OCI-LY7 (cell line): ENCODE measurements at regions not wholly inside any gene's neighbourhood (a gene's known extent, or its start where the extent isn't known, plus 50 kb on each side); places are given as distances from the start of the nearest gene placed in this dataset.
A peak's percentile ranks its signal among the peaks of the same experiment; 100 is the strongest.

ENCODE experiments used
- BruUV-seq: library from RNA; stranded (reverse); fragments of 400-500 nt; replicated peaks from 2 replicates; lab custom pipeline; 2021; lab: Mats Ljungman, UMichigan
- CTCF ChIA-PET: fragments of 300-600 bp; sonication (Branson Sonifier 250); formaldehyde crosslinking; loops from one replicate; lab custom pipeline; 2022; ENCODE audit warnings: antibody characterized with exemption; ENCODE audit not compliant: unreplicated experiment; lab: Charles Lee
- POLR2A ChIA-PET: fragments of 300-600 bp; sonication (Branson Sonifier 250); formaldehyde crosslinking; loops from one replicate; lab custom pipeline; 2022; ENCODE audit warnings: antibody characterized with exemption; lab: Charles Lee
- DNase-seq: peaks from one replicate; pipeline ENCODE4 v3.0.0-alpha.2; 2015; ENCODE audit warnings: low spot score
- H2AFZ ChIP-seq: fragments of 200-600 bp; sonication (generic), shearing (Covaris generic); 2 replicates; pipeline ENCODE4 v1.6.1; 2014; ENCODE audit warnings: mild to moderate bottlenecking, antibody characterized with exemption, low read length, moderate library complexity
- H3K27ac ChIP-seq: fragments of 200-600 bp; sonication (generic); 2 replicates; pipeline ENCODE4 v1.5.1; 2014; ENCODE audit warnings: mixed run types, low read depth, mild to moderate bottlenecking, moderate library complexity, low read length, inconsistent platforms; ENCODE audit not compliant: poor library complexity, severe bottlenecking
- H3K36me3 ChIP-seq: fragments of 200-600 bp; sonication (generic); 2 replicates; pipeline ENCODE4 v1.6.1; 2014; ENCODE audit warnings: mild to moderate bottlenecking, antibody characterized with exemption, low read length, moderate library complexity, mixed read lengths; ENCODE audit not compliant: insufficient read depth
- H3K4me1 ChIP-seq: fragments of 200-600 bp; sonication (generic); 2 replicates; pipeline ENCODE4 v1.5.1; 2014; ENCODE audit warnings: mild to moderate bottlenecking, low read length; ENCODE audit not compliant: insufficient read depth, poor library complexity, severe bottlenecking
- H3K4me2 ChIP-seq: fragments of 200-600 bp; sonication (generic); 2 replicates; pipeline ENCODE4 v1.6.1; 2014; ENCODE audit warnings: mild to moderate bottlenecking, low read length
- H3K4me3 ChIP-seq: fragments of 200-600 bp; sonication (generic); 2 replicates; pipeline ENCODE4 v1.5.1; 2014; ENCODE audit warnings: mild to moderate bottlenecking, low read depth, low read length; ENCODE audit not compliant: poor library complexity, severe bottlenecking
- H3K79me2 ChIP-seq: fragments of 200-600 bp; sonication (generic); 2 replicates; pipeline ENCODE4 v1.6.1; 2016; ENCODE audit warnings: low read depth, mild to moderate bottlenecking, low read length, moderate library complexity, mixed read lengths; ENCODE audit not compliant: insufficient read depth
- H3K9me2 ChIP-seq: fragments of 200-600 bp; sonication (generic); 2 replicates; pipeline ENCODE4 v1.6.1; 2016; ENCODE audit warnings: mild to moderate bottlenecking, low read length, mixed read lengths; ENCODE audit not compliant: insufficient read depth
- H3K9me3 ChIP-seq: fragments of 200-600 bp; sonication (generic); 2 replicates; pipeline ENCODE4 v1.6.1; 2014; ENCODE audit warnings: mild to moderate bottlenecking, mixed run types, low read length, mixed read lengths
- H4K20me1 ChIP-seq: fragments of 200-600 bp; sonication (generic); 2 replicates; pipeline ENCODE4 v1.6.1; 2014; ENCODE audit warnings: mild to moderate bottlenecking, antibody characterized with exemption, low read length, moderate library complexity, mixed read lengths; ENCODE audit not compliant: insufficient read depth
- CTCF ChIP-seq: fragments of 200-600 bp; sonication (generic); conservative IDR thresholded peaks from 2 replicates; pipeline ENCODE4 v1.5.1; 2014; ENCODE audit warnings: mild to moderate bottlenecking, antibody characterized with exemption, low read length, moderate library complexity, mixed read lengths
- EZH2phosphoT487 ChIP-seq: fragments of 200-600 bp; sonication (generic); IDR thresholded peaks from 2 replicates; pipeline ENCODE4 v1.6.1; 2018; ENCODE audit warnings: low read depth, borderline replicate concordance, mild to moderate bottlenecking, mixed run types, antibody characterized with exemption, low read length, moderate library complexity, mixed read lengths
- intact Hi-C: fragments of 100-400 bp; cut with micrococcal nuclease; formaldehyde crosslinking; loops from one replicate; pipeline ENCODE4 v1.10.0; 2022; ENCODE audit not compliant: unreplicated experiment

GRCh38 chr18:2406544-2406943, 164.8 kb downstream of the METTL4 start:
- intact Hi-C loops: no loop called here
- H4K20me1 ChIP-seq: no peaks in the 10 kb centered on the region
- DNase-seq: no peak
- H3K4me1 ChIP-seq: no peaks in the 10 kb centered on the region
- H3K27ac ChIP-seq: no peak overlapping the region
- no peaks in the 10 kb centered on the region for H3K9me2 ChIP-seq
- POLR2A ChIA-PET: no interaction called here
- H3K4me2 ChIP-seq: no peak overlapping the region
- peak overlapping the region; percentile 23; the same call in 1 of the 2 replicates for H2AFZ ChIP-seq
- no peak for TF ChIP-seq CTCF
- TF ChIP-seq EZH2phosphoT487: no peak
- H3K4me3 ChIP-seq: no peak overlapping the region
- no peaks in the 10 kb centered on the region for H3K79me2 ChIP-seq
- no TSS peak for BruUV-seq
- peaks cover 5% of the 10 kb centered on the region; the same call in 1 of the 2 replicates for H3K9me3 ChIP-seq
- no peaks in the 10 kb centered on the region for H3K36me3 ChIP-seq
- CTCF ChIA-PET: no interaction called here

DNA sequence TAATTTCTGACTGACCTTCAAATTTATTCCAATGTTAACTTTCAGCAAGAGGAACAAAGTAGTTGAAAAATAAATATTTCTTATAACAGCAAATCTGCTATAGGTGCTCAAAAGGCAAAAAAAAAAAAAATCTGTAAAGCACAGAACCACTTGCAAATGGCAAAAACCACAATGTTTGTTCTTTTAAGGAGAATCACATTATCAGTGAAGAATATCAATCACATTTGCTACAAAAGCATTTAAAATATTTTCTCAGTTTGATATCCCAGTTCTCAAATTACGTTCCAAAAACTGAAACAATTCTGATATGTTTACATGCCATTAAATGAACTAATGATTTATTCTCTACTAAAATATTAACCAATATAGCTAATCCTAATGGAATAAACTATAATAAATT, 163.3 kb downstream of the METTL4 start:
- Histone ChIP-seq H4K20me1 (no peaks in the 10 kb centered on the region), H2AFZ (no peak overlapping the region), H3K9me3 (no peaks in the 10 kb centered on the region), H3K36me3 (no peaks in the 10 kb centered on the region), H3K4me3 (no peak overlapping the region), H3K79me2 (no peaks in the 10 kb centered on the region), H3K9me2 (no peaks in the 10 kb centered on the region), H3K4me2 (no peak overlapping the region), H3K4me1 (no peaks in the 10 kb centered on the region), H3K27ac (no peak overlapping the region)
- ChIA-PET CTCF (no interaction called here), POLR2A (interaction anchor here (1.3 kb wide), 1 partner anchor 43 kb away, joined by 3 read pairs; no protein-coding TSS in a partner anchor)
- intact Hi-C loops: no loop called here
- TF ChIP-seq CTCF: no peak
- no peak for TF ChIP-seq EZH2phosphoT487
- DNase-seq: no peak
- no TSS peak for BruUV-seq

- BruUV-seq: no TSS peak
- intact Hi-C loops: no loop called here
- no peak overlapping the region for H3K4me2 ChIP-seq
These were observed 161.4 kb downstream of the METTL4 start for GRCh38 chr18:2409906-2410305.

More at GRCh38 chr18:2409906-2410305, 161.4 kb downstream of the METTL4 start:
- Histone ChIP-seq H3K4me3 (no peak overlapping the region), H4K20me1 (no peaks in the 10 kb centered on the region), H3K36me3 (no peaks in the 10 kb centered on the region), H3K4me1 (no peaks in the 10 kb centered on the region), H3K27ac (no peak overlapping the region), H3K9me2 (no peaks in the 10 kb centered on the region), H3K79me2 (no peaks in the 10 kb centered on the region), H2AFZ (no peak overlapping the region), H3K9me3 (no peaks in the 10 kb centered on the region)
- no peak for TF ChIP-seq EZH2phosphoT487
- TF ChIP-seq CTCF: no peak
- ChIA-PET POLR2A (interaction anchor here (1.0 kb wide), 1 partner anchor 9 kb away, joined by 3 read pairs; no protein-coding TSS in a partner anchor), CTCF (no interaction called here)
- DNase-seq: no peak
